ENCODE measurements at regions not wholly inside any gene's neighbourhood (a gene's known extent, or its start where the extent isn't known, plus 50 kb on each side); places are given as distances from the start of the nearest gene placed in this dataset.
A peak's percentile ranks its signal among the peaks of the same experiment; 100 is the strongest.

- no peaks in the 10 kb centered on the region for H3K9me3 Mint-ChIP-seq
- no peak overlapping the region for H3K27ac Mint-ChIP-seq
- peaks cover 4 to 6% of the 10 kb centered on the region in 2 donors for H3K4me1 Mint-ChIP-seq
- H3K36me3 Mint-ChIP-seq: no peaks in the 10 kb centered on the region
- no peak for DNase-seq
- ATAC-seq (replicated peaks): no peak
- no peak overlapping the region for H3K4me3 Mint-ChIP-seq
- H3K27me3 Mint-ChIP-seq: peaks cover 9 to 12% of the 10 kb centered on the region in 2 donors
These were observed 416.5 kb downstream of the MLLT3 start for GRCh38 chr9:20205821-20206220.

GRCh38 chr9:20200991-20201431 lies 412.2 kb upstream of the SLC24A2 start:
- H3K27ac Mint-ChIP-seq: no peak overlapping the region
- H3K27me3 Mint-ChIP-seq: peaks cover 0 to 6% of the 10 kb centered on the region in 2 donors
- DNase-seq (no peak), ATAC-seq (replicated peaks) (no peak)
- H3K9me3 Mint-ChIP-seq: peaks cover 0 to 2% of the 10 kb centered on the region in 2 donors
- H3K36me3 Mint-ChIP-seq: peaks cover 0 to 2% of the 10 kb centered on the region in 2 donors
- no peak overlapping the region for H3K4me3 Mint-ChIP-seq
- peaks cover 6 to 10% of the 10 kb centered on the region in 2 donors for H3K4me1 Mint-ChIP-seq

- H3K4me3 Mint-ChIP-seq: no peak overlapping the region
- DNase-seq: no peak
- H3K36me3 Mint-ChIP-seq: peaks cover 0 to 2% of the 10 kb centered on the region in 2 donors
- H3K27ac Mint-ChIP-seq: no peak overlapping the region
- no peak for ATAC-seq (replicated peaks)
- peaks cover 6 to 10% of the 10 kb centered on the region in 2 donors for H3K4me1 Mint-ChIP-seq
- peaks cover 0 to 6% of the 10 kb centered on the region in 2 donors for H3K27me3 Mint-ChIP-seq
- H3K9me3 Mint-ChIP-seq: peaks cover 2 to 4% of the 10 kb centered on the region in 2 donors
These were observed 411.7 kb upstream of the SLC24A2 start for GRCh38 chr9:20200581-20200980.

GRCh38 chr9:20199111-20199510 lies 410.3 kb upstream of the SLC24A2 start:
- peaks cover 0 to 6% of the 10 kb centered on the region in 2 donors for H3K27me3 Mint-ChIP-seq
- DNase-seq (no peak), ATAC-seq (replicated peaks) (no peak)
- no peak overlapping the region for H3K4me3 Mint-ChIP-seq
- peaks cover 0 to 2% of the 10 kb centered on the region in 2 donors for H3K36me3 Mint-ChIP-seq
- H3K4me1 Mint-ChIP-seq: peaks cover 6 to 10% of the 10 kb centered on the region in 2 donors
- H3K9me3 Mint-ChIP-seq: peaks cover 5 to 6% of the 10 kb centered on the region in 2 donors
- H3K27ac Mint-ChIP-seq: no peak overlapping the region

- ATAC-seq (replicated peaks): peak in 1 of 2 donors; percentile 31
- Mint-ChIP-seq H3K27me3 (no peaks in the 10 kb centered on the region), H3K4me3 (no peak overlapping the region), H3K36me3 (peaks cover 0 to 2% of the 10 kb centered on the region in 2 donors), H3K9me3 (peaks cover 5 to 6% of the 10 kb centered on the region in 2 donors), H3K4me1 (peaks cover 6 to 10% of the 10 kb centered on the region in 2 donors), H3K27ac (no peak overlapping the region)
- DNase-seq: no peak
These were observed 409.3 kb upstream of the SLC24A2 start for GRCh38 chr9:20197976-20198685.

GRCh38 chr9:20191228-20191840 lies 402.5 kb upstream of the SLC24A2 start:
- DNase-seq (no peak), ATAC-seq (replicated peaks) (no peak)
- no peak overlapping the region for H3K27ac Mint-ChIP-seq
- no peaks in the 10 kb centered on the region for H3K36me3 Mint-ChIP-seq
- H3K9me3 Mint-ChIP-seq: peaks cover 4 to 5% of the 10 kb centered on the region in 2 donors
- H3K4me3 Mint-ChIP-seq: no peak overlapping the region
- H3K4me1 Mint-ChIP-seq: peaks cover 7 to 13% of the 10 kb centered on the region in 2 donors
- H3K27me3 Mint-ChIP-seq: no peaks in the 10 kb centered on the region

GRCh38 chr9:20189871-20190270 lies 401.0 kb upstream of the SLC24A2 start:
- DNase-seq: no peak
- Mint-ChIP-seq H3K27me3 (no peaks in the 10 kb centered on the region), H3K4me1 (peaks cover 7 to 13% of the 10 kb centered on the region in 2 donors), H3K4me3 (no peak overlapping the region), H3K9me3 (no peaks in the 10 kb centered on the region), H3K27ac (no peak overlapping the region), H3K36me3 (no peaks in the 10 kb centered on the region)
- ATAC-seq (replicated peaks): no peak

- Mint-ChIP-seq H3K27me3 (no peaks in the 10 kb centered on the region), H3K27ac (no peak overlapping the region), H3K4me3 (no peak overlapping the region), H3K36me3 (no peaks in the 10 kb centered on the region), H3K4me1 (peaks cover 7 to 13% of the 10 kb centered on the region in 2 donors), H3K9me3 (no peaks in the 10 kb centered on the region)
- ATAC-seq (replicated peaks) (no peak), DNase-seq (no peak)
These were observed 400.0 kb upstream of the SLC24A2 start for GRCh38 chr9:20188616-20189369.

GRCh38 chr9:20187318-20187717 lies 398.5 kb upstream of the SLC24A2 start:
- H3K36me3 Mint-ChIP-seq: peaks cover 0 to 2% of the 10 kb centered on the region in 2 donors
- H3K27me3 Mint-ChIP-seq: no peaks in the 10 kb centered on the region
- no peak overlapping the region for H3K27ac Mint-ChIP-seq
- peaks cover 7 to 13% of the 10 kb centered on the region in 2 donors for H3K4me1 Mint-ChIP-seq
- H3K4me3 Mint-ChIP-seq: no peak overlapping the region
- DNase-seq: no peak
- ATAC-seq (replicated peaks): peak; percentile 56 to 67
- H3K9me3 Mint-ChIP-seq: peaks cover 0 to 5% of the 10 kb centered on the region in 2 donors

- Mint-ChIP-seq H3K27me3 (no peaks in the 10 kb centered on the region), H3K9me3 (peaks cover 0 to 5% of the 10 kb centered on the region in 2 donors), H3K36me3 (peaks cover 0 to 2% of the 10 kb centered on the region in 2 donors), H3K4me3 (no peak overlapping the region), H3K4me1 (peaks cover 7 to 13% of the 10 kb centered on the region in 2 donors), H3K27ac (no peak overlapping the region)
- DNase-seq: no peak
- no peak for ATAC-seq (replicated peaks)
These were observed 398.0 kb upstream of the SLC24A2 start for GRCh38 chr9:20186823-20187222.

GRCh38 chr9:20186231-20186630 lies 397.4 kb upstream of the SLC24A2 start:
- Mint-ChIP-seq H3K36me3 (peaks cover 0 to 2% of the 10 kb centered on the region in 2 donors), H3K9me3 (peaks cover 0 to 5% of the 10 kb centered on the region in 2 donors), H3K4me1 (peaks cover 7 to 13% of the 10 kb centered on the region in 2 donors), H3K4me3 (no peak overlapping the region), H3K27ac (no peak overlapping the region), H3K27me3 (no peaks in the 10 kb centered on the region)
- no peak for ATAC-seq (replicated peaks)
- no peak for DNase-seq

GRCh38 chr9:20184541-20184940 lies 395.7 kb upstream of the SLC24A2 start:
- ATAC-seq (replicated peaks): no peak
- peaks cover 7 to 13% of the 10 kb centered on the region in 2 donors for H3K4me1 Mint-ChIP-seq
- no peak for DNase-seq
- H3K27me3 Mint-ChIP-seq: peaks cover 0 to 2% of the 10 kb centered on the region in 2 donors
- peaks cover 0 to 2% of the 10 kb centered on the region in 2 donors for H3K36me3 Mint-ChIP-seq
- H3K27ac Mint-ChIP-seq: peak overlapping the region; percentile 39
- no peak overlapping the region for H3K4me3 Mint-ChIP-seq
- H3K9me3 Mint-ChIP-seq: peaks cover 0 to 5% of the 10 kb centered on the region in 2 donors

- no peak overlapping the region for H3K4me3 Mint-ChIP-seq
- H3K27me3 Mint-ChIP-seq: peaks cover 7 to 21% of the 10 kb centered on the region in 2 donors
- ATAC-seq (replicated peaks) (no peak), DNase-seq (no peak)
- peaks cover 4 to 7% of the 10 kb centered on the region in 2 donors for H3K9me3 Mint-ChIP-seq
- H3K27ac Mint-ChIP-seq: no peak overlapping the region
- H3K4me1 Mint-ChIP-seq: no peaks in the 10 kb centered on the region
- H3K36me3 Mint-ChIP-seq: peaks cover 0 to 2% of the 10 kb centered on the region in 2 donors
These were observed 389.8 kb upstream of the SLC24A2 start for GRCh38 chr9:20178679-20179078.

- Mint-ChIP-seq H3K9me3 (peaks cover 4% of the 10 kb centered on the region in 2 donors), H3K27me3 (peaks cover 7 to 22% of the 10 kb centered on the region in 2 donors), H3K4me1 (no peaks in the 10 kb centered on the region), H3K27ac (no peak overlapping the region), H3K4me3 (no peak overlapping the region), H3K36me3 (no peaks in the 10 kb centered on the region)
- no peak for ATAC-seq (replicated peaks)
- DNase-seq: no peak
These were observed 389.4 kb upstream of the SLC24A2 start for GRCh38 chr9:20178197-20178596.
